Caco-2 (cell line): ENCODE measurements at regions not wholly inside any gene's neighbourhood (a gene's known extent, or its start where the extent isn't known, plus 50 kb on each side); places are given as distances from the start of the nearest gene placed in this dataset.

Experiments used
- BruUV-seq: library from RNA; stranded (reverse); fragments of 400-500 nt; replicated peaks from 2 replicates; lab custom pipeline; 2021; lab: Mats Ljungman, UMichigan
- CTCF ChIA-PET: fragments of 300-600 bp; sonication (Branson Sonifier 250); formaldehyde crosslinking; loops from one replicate; lab custom pipeline; 2022; ENCODE audit warnings: antibody characterized with exemption; lab: Charles Lee
- POLR2A ChIA-PET: fragments of 300-600 bp; sonication (Branson Sonifier 250); formaldehyde crosslinking; loops from one replicate; lab custom pipeline; 2022; ENCODE audit warnings: antibody characterized with exemption; lab: Charles Lee
- DNase-seq, 2 experiments: peaks; one replicate each; pipeline versions ENCODE4 v3.0.0 to v3.0.0-alpha.2; 2020 to 2022
- H3K27me3 ChIP-seq: replicated peaks from 2 replicates; pipeline ENCODE4 v1.6.0; 2011; ENCODE audit warnings: low read length; ENCODE audit not compliant: control insufficient read depth, insufficient read depth
- H3K36me3 ChIP-seq: 2 replicates; pipeline ENCODE4 v1.5.1; 2011; ENCODE audit warnings: low read length; ENCODE audit not compliant: control insufficient read depth, insufficient read depth
- H3K4me1 ChIP-seq: fragments of 250-450 bp; sonication (Bioruptor Pico); 2 replicates; pipeline ENCODE4 v1.5.1; 2020; ENCODE audit warnings: mild to moderate bottlenecking
- H3K4me3 ChIP-seq: 2 replicates; pipeline ENCODE4 v1.5.1; 2011; ENCODE audit warnings: low read depth, mild to moderate bottlenecking, control low read depth, low read length
- H3K9me3 ChIP-seq: fragments of 250-450 bp; sonication (Bioruptor Pico); 2 replicates; pipeline ENCODE4 v1.5.1; 2020; ENCODE audit warnings: mild to moderate bottlenecking, moderate library complexity
- H3K27ac Mint-ChIP-seq: one replicate; pipeline ENCODE4 v1.8.0; 2022; ENCODE audit warnings: mixed read lengths; ENCODE audit not compliant: unreplicated experiment
- H3K27me3 Mint-ChIP-seq: one replicate; pipeline ENCODE4 v1.8.0; 2022; ENCODE audit warnings: mixed read lengths; ENCODE audit not compliant: insufficient read depth, unreplicated experiment
- H3K36me3 Mint-ChIP-seq: one replicate; pipeline ENCODE4 v1.8.0; 2022; ENCODE audit warnings: mild to moderate bottlenecking, mixed read lengths; ENCODE audit not compliant: insufficient read depth, unreplicated experiment
- H3K4me1 Mint-ChIP-seq: one replicate; pipeline ENCODE4 v1.8.0; 2022; ENCODE audit warnings: low read depth, mixed read lengths; ENCODE audit not compliant: unreplicated experiment
- H3K4me3 Mint-ChIP-seq: one replicate; pipeline ENCODE4 v1.8.0; 2022; ENCODE audit warnings: mild to moderate bottlenecking, moderate library complexity, mixed read lengths; ENCODE audit not compliant: unreplicated experiment
- H3K9me3 Mint-ChIP-seq: one replicate; pipeline ENCODE4 v1.8.0; 2022; ENCODE audit warnings: mixed read lengths; ENCODE audit not compliant: unreplicated experiment
- CTCF ChIP-seq, 2 experiments: fragments of 200-600 bp in 1 of 2; IDR thresholded peaks; 1 replicate in 1 of 2; 2 replicates in 1 of 2; pipeline versions ENCODE4 v1.5.1 to v1.8.0; 2011 to 2022; ENCODE audit warnings: antibody characterized with exemption in 1 of 2, control low read depth in 1 of 2, inconsistent platforms in 1 of 2, low read depth in 1 of 2, low read length in 1 of 2, mild to moderate bottlenecking in 1 of 2, moderate library complexity in 1 of 2; ENCODE audit not compliant: insufficient read depth in 1 of 2, severe bottlenecking in 1 of 2, unreplicated experiment in 1 of 2
- intact Hi-C: fragments of 100-400 bp; cut with micrococcal nuclease; formaldehyde crosslinking; loops from one replicate; pipeline ENCODE4 v1.10.0; 2022; ENCODE audit not compliant: unreplicated experiment

- H3K9me3 Mint-ChIP-seq, result no peaks in the 10 kb centered on the region
- H3K27me3 ChIP-seq, result no peaks in the 10 kb centered on the region
- no peak overlapping the region for H3K4me3 ChIP-seq
- no peak for TF ChIP-seq CTCF (IDR thresholded peaks at IDR 0.05; ENCODE audit: insufficient read depth in 1 of 2, low read depth in 1 of 2, low read length in 1 of 2, severe bottlenecking in 1 of 2, unreplicated experiment in 1 of 2)
- POLR2A ChIA-PET, result no interaction called here
- no peak overlapping the region for H3K27ac Mint-ChIP-seq
- DNase-seq, result no peak
- H3K36me3 Mint-ChIP-seq, result no peaks in the 10 kb centered on the region
- H3K9me3 ChIP-seq, result no peaks in the 10 kb centered on the region
- H3K27me3 Mint-ChIP-seq, result no peaks in the 10 kb centered on the region
- H3K36me3 ChIP-seq, result no peaks in the 10 kb centered on the region
- H3K4me3 Mint-ChIP-seq, result no peak overlapping the region
- BruUV-seq, result no TSS peak
- CTCF ChIA-PET, result no interaction called here
- intact Hi-C loops, result no loop called here
- no peaks in the 10 kb centered on the region for H3K4me1 Mint-ChIP-seq
- H3K4me1 ChIP-seq, result no peaks in the 10 kb centered on the region
These were observed 365.2 kb downstream of the CD109 start for GRCh38 chr6:74061201-74061600.

- Mint-ChIP-seq H3K4me1 (no peaks in the 10 kb centered on the region), H3K4me3 (no peak overlapping the region), H3K9me3 (no peaks in the 10 kb centered on the region), H3K36me3 (no peaks in the 10 kb centered on the region), H3K27ac (no peak overlapping the region), H3K27me3 (no peaks in the 10 kb centered on the region)
- ChIA-PET POLR2A (no interaction called here), CTCF (no interaction called here)
- no peak overlapping the region for H3K4me3 ChIP-seq
- no peak for TF ChIP-seq CTCF (IDR thresholded peaks at IDR 0.05; ENCODE audit: insufficient read depth in 1 of 2, low read depth in 1 of 2, low read length in 1 of 2, severe bottlenecking in 1 of 2, unreplicated experiment in 1 of 2)
- H3K9me3 ChIP-seq, result no peaks in the 10 kb centered on the region
- no peaks in the 10 kb centered on the region for H3K36me3 ChIP-seq
- H3K27me3 ChIP-seq, result no peaks in the 10 kb centered on the region
- no peak for DNase-seq
- intact Hi-C loops, result no loop called here
- H3K4me1 ChIP-seq, result no peaks in the 10 kb centered on the region
- BruUV-seq, result no TSS peak
These were observed 364.4 kb downstream of the CD109 start for GRCh38 chr6:74060354-74060753.

GRCh38 chr6:74058606-74059005 lies 362.6 kb downstream of the CD109 start:
- CTCF ChIA-PET, result no interaction called here
- H3K9me3 ChIP-seq, result no peaks in the 10 kb centered on the region
- H3K4me1 ChIP-seq, result no peaks in the 10 kb centered on the region

More at GRCh38 chr6:74058606-74059005, 362.6 kb downstream of the CD109 start:
- Mint-ChIP-seq H3K27me3 (no peaks in the 10 kb centered on the region), H3K4me1 (no peaks in the 10 kb centered on the region), H3K9me3 (no peaks in the 10 kb centered on the region), H3K4me3 (no peak overlapping the region), H3K27ac (no peak overlapping the region), H3K36me3 (no peaks in the 10 kb centered on the region)
- BruUV-seq, result no TSS peak
- no peak for DNase-seq
- intact Hi-C loops, result no loop called here
- Histone ChIP-seq H3K27me3 (no peaks in the 10 kb centered on the region), H3K36me3 (no peaks in the 10 kb centered on the region), H3K4me3 (no peak overlapping the region)
- TF ChIP-seq CTCF (IDR thresholded peaks at IDR 0.05; ENCODE audit: insufficient read depth in 1 of 2, low read depth in 1 of 2, low read length in 1 of 2, severe bottlenecking in 1 of 2, unreplicated experiment in 1 of 2), result no peak
- POLR2A ChIA-PET, result no interaction called here
